WTC11 (cell line): ENCODE measurements at regions not wholly inside any gene's neighbourhood (a gene's known extent, or its start where the extent isn't known, plus 50 kb on each side); places are given as distances from the start of the nearest gene placed in this dataset.

ENCODE experiments used
- CBFB ChIP-seq: sonication (generic); formaldehyde crosslinking; IDR thresholded peaks from 2 replicates; pipeline ENCODE4 v1.8.1; 2022; ENCODE audit warnings: mild to moderate bottlenecking, low read depth, missing genetic modification reagents
- TEAD4 ChIP-seq: sonication (generic); formaldehyde crosslinking; IDR thresholded peaks from 2 replicates; pipeline ENCODE4 v1.8.0; 2022; ENCODE audit warnings: mild to moderate bottlenecking, missing genetic modification reagents
- ZNF121 ChIP-seq: sonication (generic); formaldehyde crosslinking; IDR thresholded peaks from 2 replicates; pipeline ENCODE4 v1.8.0; 2023; ENCODE audit warnings: missing genetic modification reagents
- TF ChIP-seq, protein P1 (sequence below): sonication (generic); formaldehyde crosslinking; IDR thresholded peaks from 2 replicates; pipeline ENCODE4 v1.8.1; 2023; ENCODE audit warnings: mild to moderate bottlenecking, missing genetic modification reagents, moderate library complexity
- TF ChIP-seq, protein P2 (sequence below): sonication (generic); formaldehyde crosslinking; IDR thresholded peaks from 2 replicates; pipeline ENCODE4 v1.8.1; 2023; ENCODE audit warnings: mild to moderate bottlenecking, missing genetic modification reagents
- TF ChIP-seq, protein P3 (sequence below): fragments of 200-600 bp; IDR thresholded peaks from 2 replicates; pipeline ENCODE4 v1.8.0; 2022; ENCODE audit warnings: antibody characterized with exemption
- TF ChIP-seq, protein P4 (sequence below): sonication (generic); formaldehyde crosslinking; conservative IDR thresholded peaks from 2 replicates; pipeline ENCODE4 v1.8.1; 2022; ENCODE audit warnings: mild to moderate bottlenecking, missing genetic modification reagents

DNA sequence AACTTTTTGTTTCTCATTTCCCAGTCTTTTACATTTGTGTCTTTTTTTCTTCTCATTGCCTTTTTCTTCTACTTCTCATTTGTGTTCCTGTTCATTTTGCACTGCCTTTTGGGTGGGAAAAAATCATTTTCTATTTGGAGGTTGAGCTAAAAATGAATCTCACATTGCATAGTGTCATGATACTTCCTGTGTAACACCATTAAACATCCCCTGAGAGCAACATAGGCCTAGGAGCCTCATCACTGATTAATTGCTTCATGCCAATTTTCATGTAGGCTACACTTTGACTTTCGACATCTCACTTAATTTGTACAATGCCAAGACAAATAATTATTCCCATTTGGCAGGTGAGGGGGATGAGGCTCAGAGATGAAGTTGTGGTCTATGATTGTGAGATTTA lies 279.2 kb downstream of the EDEM1 start:
- TF ChIP-seq, protein P1, sequence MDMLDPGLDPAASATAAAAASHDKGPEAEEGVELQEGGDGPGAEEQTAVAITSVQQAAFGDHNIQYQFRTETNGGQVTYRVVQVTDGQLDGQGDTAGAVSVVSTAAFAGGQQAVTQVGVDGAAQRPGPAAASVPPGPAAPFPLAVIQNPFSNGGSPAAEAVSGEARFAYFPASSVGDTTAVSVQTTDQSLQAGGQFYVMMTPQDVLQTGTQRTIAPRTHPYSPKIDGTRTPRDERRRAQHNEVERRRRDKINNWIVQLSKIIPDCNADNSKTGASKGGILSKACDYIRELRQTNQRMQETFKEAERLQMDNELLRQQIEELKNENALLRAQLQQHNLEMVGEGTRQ (CRISPR knock-in tag), result no peak
- TF ChIP-seq ZNF121 (CRISPR knock-in tag) (no peak), TEAD4 (CRISPR knock-in tag) (no peak), CBFB (CRISPR knock-in tag) (no peak)
- TF ChIP-seq, protein P2, sequence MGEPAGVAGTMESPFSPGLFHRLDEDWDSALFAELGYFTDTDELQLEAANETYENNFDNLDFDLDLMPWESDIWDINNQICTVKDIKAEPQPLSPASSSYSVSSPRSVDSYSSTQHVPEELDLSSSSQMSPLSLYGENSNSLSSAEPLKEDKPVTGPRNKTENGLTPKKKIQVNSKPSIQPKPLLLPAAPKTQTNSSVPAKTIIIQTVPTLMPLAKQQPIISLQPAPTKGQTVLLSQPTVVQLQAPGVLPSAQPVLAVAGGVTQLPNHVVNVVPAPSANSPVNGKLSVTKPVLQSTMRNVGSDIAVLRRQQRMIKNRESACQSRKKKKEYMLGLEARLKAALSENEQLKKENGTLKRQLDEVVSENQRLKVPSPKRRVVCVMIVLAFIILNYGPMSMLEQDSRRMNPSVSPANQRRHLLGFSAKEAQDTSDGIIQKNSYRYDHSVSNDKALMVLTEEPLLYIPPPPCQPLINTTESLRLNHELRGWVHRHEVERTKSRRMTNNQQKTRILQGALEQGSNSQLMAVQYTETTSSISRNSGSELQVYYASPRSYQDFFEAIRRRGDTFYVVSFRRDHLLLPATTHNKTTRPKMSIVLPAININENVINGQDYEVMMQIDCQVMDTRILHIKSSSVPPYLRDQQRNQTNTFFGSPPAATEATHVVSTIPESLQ (CRISPR knock-in tag), result no peak
- TF ChIP-seq, protein P3, sequence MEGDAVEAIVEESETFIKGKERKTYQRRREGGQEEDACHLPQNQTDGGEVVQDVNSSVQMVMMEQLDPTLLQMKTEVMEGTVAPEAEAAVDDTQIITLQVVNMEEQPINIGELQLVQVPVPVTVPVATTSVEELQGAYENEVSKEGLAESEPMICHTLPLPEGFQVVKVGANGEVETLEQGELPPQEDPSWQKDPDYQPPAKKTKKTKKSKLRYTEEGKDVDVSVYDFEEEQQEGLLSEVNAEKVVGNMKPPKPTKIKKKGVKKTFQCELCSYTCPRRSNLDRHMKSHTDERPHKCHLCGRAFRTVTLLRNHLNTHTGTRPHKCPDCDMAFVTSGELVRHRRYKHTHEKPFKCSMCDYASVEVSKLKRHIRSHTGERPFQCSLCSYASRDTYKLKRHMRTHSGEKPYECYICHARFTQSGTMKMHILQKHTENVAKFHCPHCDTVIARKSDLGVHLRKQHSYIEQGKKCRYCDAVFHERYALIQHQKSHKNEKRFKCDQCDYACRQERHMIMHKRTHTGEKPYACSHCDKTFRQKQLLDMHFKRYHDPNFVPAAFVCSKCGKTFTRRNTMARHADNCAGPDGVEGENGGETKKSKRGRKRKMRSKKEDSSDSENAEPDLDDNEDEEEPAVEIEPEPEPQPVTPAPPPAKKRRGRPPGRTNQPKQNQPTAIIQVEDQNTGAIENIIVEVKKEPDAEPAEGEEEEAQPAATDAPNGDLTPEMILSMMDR, result no peak
- TF ChIP-seq, protein P4, sequence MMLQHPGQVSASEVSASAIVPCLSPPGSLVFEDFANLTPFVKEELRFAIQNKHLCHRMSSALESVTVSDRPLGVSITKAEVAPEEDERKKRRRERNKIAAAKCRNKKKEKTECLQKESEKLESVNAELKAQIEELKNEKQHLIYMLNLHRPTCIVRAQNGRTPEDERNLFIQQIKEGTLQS (CRISPR knock-in tag), result no peak
